ENCODE measurements at regions not wholly inside any gene's neighbourhood (a gene's known extent, or its start where the extent isn't known, plus 50 kb on each side); places are given as distances from the start of the nearest gene placed in this dataset.

- Histone ChIP-seq H3K4me3 (ENCODE audit: low read depth in 1 of 3, low read length in 3 of 3) (no peak overlapping the region), H3K9ac (ENCODE audit: low read depth in 1 of 2, low read length in 2 of 2) (no peak overlapping the region), H3K9me3 (ENCODE audit: control insufficient read depth in 4 of 4, low read length in 3 of 4) (peaks cover 0 to 7% (median 0%) of the 10 kb centered on the region in 4 donors), H3K4me1 (ENCODE audit: control insufficient read depth in 4 of 4, insufficient read depth in 4 of 4, low read length in 3 of 4) (no peaks in the 10 kb centered on the region), H3K27ac (ENCODE audit: low read depth in 1 of 2, low read length in 2 of 2) (no peak overlapping the region), H3K36me3 (ENCODE audit: control insufficient read depth in 4 of 4, insufficient read depth in 3 of 4, low read depth in 1 of 4, low read length in 3 of 4) (no peaks in the 10 kb centered on the region), H3K27me3 (ENCODE audit: control insufficient read depth in 4 of 4, insufficient read depth in 4 of 4, low read length in 3 of 4) (no peaks in the 10 kb centered on the region)
- 81% methylated on average over 3 of the region's 3 CpGs for WGBS
- no peak for TF ChIP-seq REST (IDR thresholded peaks at IDR 0.05)
- no peak for TF ChIP-seq NR2F2 (IDR thresholded peaks at IDR 0.05)
- TF ChIP-seq, protein P1, sequence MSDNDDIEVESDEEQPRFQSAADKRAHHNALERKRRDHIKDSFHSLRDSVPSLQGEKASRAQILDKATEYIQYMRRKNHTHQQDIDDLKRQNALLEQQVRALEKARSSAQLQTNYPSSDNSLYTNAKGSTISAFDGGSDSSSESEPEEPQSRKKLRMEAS (IDR thresholded peaks at IDR 0.05): no peak
- no peak for TF ChIP-seq TAF1 (conservative IDR thresholded peaks at IDR 0.05)
- no peak for TF ChIP-seq YY1 (IDR thresholded peaks at IDR 0.05)
- no peak for TF ChIP-seq GABPA (IDR thresholded peaks at IDR 0.05 in 1 of 2, conservative IDR thresholded peaks at IDR 0.05 in 1 of 2)
- TF ChIP-seq, protein P2, sequence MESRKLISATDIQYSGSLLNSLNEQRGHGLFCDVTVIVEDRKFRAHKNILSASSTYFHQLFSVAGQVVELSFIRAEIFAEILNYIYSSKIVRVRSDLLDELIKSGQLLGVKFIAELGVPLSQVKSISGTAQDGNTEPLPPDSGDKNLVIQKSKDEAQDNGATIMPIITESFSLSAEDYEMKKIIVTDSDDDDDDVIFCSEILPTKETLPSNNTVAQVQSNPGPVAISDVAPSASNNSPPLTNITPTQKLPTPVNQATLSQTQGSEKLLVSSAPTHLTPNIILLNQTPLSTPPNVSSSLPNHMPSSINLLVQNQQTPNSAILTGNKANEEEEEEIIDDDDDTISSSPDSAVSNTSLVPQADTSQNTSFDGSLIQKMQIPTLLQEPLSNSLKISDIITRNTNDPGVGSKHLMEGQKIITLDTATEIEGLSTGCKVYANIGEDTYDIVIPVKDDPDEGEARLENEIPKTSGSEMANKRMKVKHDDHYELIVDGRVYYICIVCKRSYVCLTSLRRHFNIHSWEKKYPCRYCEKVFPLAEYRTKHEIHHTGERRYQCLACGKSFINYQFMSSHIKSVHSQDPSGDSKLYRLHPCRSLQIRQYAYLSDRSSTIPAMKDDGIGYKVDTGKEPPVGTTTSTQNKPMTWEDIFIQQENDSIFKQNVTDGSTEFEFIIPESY (IDR thresholded peaks at IDR 0.05): no peak
- no peak for TF ChIP-seq FOXA1 (IDR thresholded peaks at IDR 0.05)
- no peak for TF ChIP-seq RXRA (IDR thresholded peaks at IDR 0.05)
- TF ChIP-seq FOXA2 (IDR thresholded peaks at IDR 0.05): no peak
- TF ChIP-seq ATF3 (IDR thresholded peaks at IDR 0.05): no peak
- TF ChIP-seq, protein P3, sequence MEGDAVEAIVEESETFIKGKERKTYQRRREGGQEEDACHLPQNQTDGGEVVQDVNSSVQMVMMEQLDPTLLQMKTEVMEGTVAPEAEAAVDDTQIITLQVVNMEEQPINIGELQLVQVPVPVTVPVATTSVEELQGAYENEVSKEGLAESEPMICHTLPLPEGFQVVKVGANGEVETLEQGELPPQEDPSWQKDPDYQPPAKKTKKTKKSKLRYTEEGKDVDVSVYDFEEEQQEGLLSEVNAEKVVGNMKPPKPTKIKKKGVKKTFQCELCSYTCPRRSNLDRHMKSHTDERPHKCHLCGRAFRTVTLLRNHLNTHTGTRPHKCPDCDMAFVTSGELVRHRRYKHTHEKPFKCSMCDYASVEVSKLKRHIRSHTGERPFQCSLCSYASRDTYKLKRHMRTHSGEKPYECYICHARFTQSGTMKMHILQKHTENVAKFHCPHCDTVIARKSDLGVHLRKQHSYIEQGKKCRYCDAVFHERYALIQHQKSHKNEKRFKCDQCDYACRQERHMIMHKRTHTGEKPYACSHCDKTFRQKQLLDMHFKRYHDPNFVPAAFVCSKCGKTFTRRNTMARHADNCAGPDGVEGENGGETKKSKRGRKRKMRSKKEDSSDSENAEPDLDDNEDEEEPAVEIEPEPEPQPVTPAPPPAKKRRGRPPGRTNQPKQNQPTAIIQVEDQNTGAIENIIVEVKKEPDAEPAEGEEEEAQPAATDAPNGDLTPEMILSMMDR (IDR thresholded peaks at IDR 0.05; ENCODE audit: low read depth, low read length, missing input control): no peak
- no peak for TF ChIP-seq SP1 (IDR thresholded peaks at IDR 0.05)
- TF ChIP-seq EGR1 (IDR thresholded peaks at IDR 0.05; ENCODE audit: low read depth in 2 of 2): no peak
- no peak for TF ChIP-seq HNF4G (IDR thresholded peaks at IDR 0.05)
- TF ChIP-seq RAD21 (IDR thresholded peaks at IDR 0.05): no peak
- no peak for TF ChIP-seq HNF4A (conservative IDR thresholded peaks at IDR 0.05)
- no peak for TF ChIP-seq JUND (IDR thresholded peaks at IDR 0.05)
- DNase-seq (ENCODE audit: low spot score): no peak
These were observed 761.5 kb downstream of the GALC start for GRCh38 chr14:87231336-87232026.
